Hematopoietic multipotent progenitor cell (in vitro differentiated cells): ENCODE measurements at regions not wholly inside any gene's neighbourhood (a gene's known extent, or its start where the extent isn't known, plus 50 kb on each side); places are given as distances from the start of the nearest gene placed in this dataset.

Experiments used
- DNase-seq, 3 donors: peaks; one replicate each; pipeline ENCODE4 v3.0.0-alpha.2; 2011 to 2015; ENCODE audit warnings: low read depth in 2 of 3, low spot score in 2 of 3

DNA sequence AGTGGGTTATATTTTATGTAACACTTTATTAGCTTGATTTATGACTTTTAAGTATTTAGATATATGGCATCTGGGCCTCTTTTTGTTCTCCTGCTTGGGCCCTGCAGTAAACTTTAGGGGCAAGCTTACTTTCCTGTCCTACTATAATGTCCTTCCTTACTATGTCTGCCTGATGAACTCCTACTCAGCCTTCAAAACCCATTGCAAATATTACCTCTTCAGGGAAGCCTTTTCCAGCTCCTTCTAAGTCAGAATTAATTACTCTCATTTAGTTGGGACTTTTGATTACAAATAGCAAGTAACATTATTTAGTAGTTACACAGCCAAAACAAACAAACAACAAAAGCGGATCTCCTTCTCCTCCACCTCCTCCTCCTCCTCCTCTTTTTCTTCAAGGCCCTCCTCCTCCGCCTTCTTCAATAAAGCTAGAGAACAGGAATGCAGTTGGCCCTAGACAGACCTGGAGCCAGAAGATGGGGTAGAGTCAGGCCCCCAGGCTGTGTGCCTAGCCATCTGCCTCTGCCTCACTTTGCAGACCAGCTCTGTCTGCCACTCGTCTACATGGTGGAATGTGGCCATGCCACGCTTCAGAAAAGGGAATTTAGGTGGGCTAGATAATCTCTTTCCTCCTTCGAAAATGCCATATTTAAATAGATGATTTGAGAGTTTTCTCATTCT is 301.2 kb downstream of the SP3 start:
- DNase-seq, result no peak

DNA sequence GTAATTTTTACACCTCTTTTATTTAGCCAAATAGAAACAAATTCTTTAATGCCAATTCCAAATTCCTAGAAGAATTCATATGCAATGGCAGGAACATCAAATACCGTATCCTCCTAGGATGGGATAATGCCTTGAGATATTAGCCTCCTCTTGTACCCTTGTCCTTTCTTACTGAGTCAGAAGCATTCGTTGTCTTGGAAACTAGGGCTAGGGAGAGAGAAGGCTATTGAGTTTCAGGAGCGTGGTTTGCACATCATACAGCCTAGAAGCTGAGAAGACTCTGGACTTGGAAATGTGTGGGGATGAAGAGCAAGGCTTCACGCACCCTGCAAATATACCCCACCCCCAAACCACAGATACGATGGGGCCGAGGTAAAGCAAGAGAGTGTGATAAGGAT is 300.7 kb downstream of the SP3 start:
- DNase-seq, result no peak

GRCh38 chr2:173666171-173666888 is 298.8 kb downstream of the SP3 start:
- DNase-seq, result no peak

DNA sequence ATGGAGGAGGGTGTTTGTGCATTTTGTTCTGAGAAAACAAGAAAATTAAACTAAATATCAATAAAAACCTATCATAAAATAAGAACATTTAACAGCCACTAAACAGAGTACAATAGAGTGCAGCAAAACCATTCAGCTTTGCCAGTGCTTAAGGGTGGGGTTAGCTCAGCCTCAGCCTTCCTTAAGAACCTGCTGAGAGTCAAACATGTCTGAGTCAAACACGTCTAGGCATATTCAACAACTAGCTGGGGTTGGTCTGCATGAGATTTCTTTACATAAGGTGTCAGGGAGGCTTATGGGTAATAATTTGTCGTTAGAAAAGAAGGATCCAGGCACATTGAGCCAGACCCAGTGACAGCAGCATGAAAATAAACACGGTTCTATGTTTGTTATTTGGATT is 298.2 kb downstream of the SP3 start:
- DNase-seq, result no peak

- DNase-seq, result no peak
Measured at GRCh38 chr2:173667415-173667814, 297.8 kb downstream of the SP3 start.

DNA sequence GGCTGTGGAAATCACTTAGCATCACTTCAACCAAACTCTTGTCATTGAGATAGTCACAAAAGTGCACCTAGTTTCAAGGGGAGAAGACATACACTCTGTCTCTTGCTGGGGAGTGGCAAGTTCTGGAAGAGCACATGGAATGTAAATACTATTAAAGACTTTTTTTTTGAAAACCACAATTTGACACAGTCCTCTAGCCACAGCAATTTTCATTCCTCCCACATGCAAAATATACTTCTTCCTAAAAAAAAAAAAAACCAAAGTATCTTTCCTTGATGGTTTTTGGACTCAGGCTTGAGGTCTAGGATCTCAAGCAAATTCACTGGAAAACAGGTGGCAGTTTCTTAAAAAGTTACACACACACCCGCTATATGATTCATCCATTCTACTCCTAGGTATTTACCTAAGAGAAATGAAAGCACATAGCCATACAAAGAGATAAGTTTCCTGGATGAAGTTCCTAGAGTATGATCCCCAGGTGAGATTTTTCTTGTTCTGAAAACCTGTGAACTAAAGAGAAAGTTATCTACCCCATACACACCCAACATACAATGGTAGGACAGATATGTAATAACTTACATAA is 295.8 kb downstream of the SP3 start:
- no peak for DNase-seq

DNA sequence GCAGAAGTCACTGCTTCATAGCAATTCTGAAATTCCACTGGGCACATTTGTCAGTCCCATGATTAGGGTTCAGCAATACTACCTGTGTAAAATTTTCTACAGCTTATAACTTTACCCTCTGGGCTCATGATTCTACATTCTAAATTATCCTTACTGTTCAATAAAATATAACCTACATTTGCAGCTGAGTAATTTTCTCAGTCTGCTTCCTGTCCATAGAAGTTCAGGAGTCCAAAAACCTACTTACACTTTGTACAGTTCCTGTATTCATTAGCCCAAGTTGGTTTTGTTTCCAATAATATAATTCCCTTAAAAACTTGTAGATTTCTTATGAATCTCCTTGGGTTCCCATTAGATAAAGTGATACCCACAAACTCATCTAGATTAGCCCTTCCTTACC is 295.3 kb downstream of the SP3 start:
- DNase-seq, result no peak

- no peak for DNase-seq
Measured at GRCh38 chr2:173672573-173673340, 292.4 kb downstream of the SP3 start.

GRCh38 chr2:173673640-173674039 is 291.5 kb downstream of the SP3 start:
- no peak for DNase-seq

- no peak for DNase-seq
Measured at GRCh38 chr2:173676647-173677046, 288.5 kb downstream of the SP3 start.

DNA sequence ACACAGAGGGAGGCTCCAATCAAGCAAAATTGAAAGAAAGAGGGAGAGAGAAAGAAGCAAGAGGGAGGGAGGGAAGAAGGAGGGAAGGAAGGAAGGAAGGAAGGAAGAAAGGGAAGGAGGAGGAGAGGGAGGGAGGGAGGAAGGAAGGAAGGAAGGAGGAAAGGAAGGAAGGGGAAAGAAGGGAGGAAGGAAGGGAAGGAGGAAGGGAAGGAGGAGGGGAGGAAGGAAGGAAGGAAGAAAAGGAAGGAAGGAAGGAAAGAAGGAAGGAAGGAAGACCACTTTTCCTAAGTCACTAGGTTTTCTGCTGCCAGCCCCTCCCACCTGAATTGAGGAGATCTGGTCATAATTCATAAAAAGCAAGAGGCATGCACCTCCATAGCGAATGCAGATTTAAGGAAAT is 287.0 kb downstream of the SP3 start:
- DNase-seq, result no peak

- DNase-seq, result no peak
Measured at GRCh38 chr2:173680574-173680973, 284.6 kb downstream of the SP3 start.

DNA sequence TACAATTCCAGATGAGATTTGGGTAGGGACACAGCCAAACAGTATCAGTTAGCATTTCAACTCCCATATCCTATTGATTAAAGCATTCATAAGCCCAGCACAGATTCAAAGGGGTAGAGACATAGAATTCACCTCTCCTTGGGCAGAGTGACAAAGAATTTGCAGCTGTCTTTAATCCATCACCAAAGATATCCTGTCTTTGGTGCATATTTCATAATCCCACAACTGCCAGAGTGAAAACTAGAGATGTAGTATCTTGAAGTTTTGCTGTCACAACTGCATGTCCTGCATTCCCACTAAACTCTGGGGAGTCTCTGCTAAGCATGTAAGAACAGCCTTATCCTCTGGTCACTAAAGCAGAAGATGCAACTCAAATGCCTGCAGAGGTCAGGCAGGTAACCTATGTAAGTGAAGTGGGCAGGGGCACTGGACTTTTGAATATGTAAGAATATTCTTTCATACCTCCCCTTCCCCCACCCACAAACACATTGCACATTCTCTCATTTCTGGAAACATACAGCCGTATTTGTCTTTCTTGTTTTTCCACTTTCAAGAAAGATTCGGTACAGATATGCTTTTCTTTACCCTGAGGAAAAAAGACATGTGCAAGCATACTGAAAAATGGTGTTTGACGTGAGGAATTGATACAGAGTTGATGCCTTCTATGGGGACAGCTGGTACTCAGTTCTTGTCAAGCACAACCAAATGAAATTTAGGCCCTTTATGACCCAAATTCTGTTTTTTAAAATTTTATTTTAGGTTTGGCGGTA is 283.1 kb downstream of the SP3 start:
- DNase-seq, result no peak

GRCh38 chr2:173684896-173685459 is 280.2 kb downstream of the SP3 start:
- no peak for DNase-seq

DNA sequence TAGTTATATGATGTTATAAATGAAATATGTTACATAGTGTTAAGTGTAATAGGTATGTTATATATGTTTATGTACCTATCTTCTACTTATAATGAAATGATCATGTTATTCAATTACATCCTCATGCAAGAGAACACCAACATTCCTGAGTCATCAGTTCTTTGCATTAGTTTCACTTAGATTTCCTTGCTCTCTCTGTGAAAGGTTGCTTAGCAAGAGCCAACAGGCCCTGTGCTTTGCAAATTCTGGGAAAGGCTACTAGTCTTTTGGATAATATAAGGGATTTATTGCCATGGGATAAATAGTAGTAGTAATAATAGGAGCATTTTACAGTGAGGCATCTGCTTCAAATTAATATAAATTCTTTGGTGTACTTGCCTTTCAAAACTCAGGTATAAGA is 274.8 kb downstream of the SP3 start:
- no peak for DNase-seq

GRCh38 chr2:173692068-173692467 is 273.1 kb downstream of the SP3 start:
- DNase-seq, result no peak

GRCh38 chr2:173693044-173693589 is 272.1 kb downstream of the SP3 start:
- DNase-seq, result no peak

- DNase-seq, result no peak
Measured at GRCh38 chr2:173696274-173696673, 268.9 kb downstream of the SP3 start.

DNA sequence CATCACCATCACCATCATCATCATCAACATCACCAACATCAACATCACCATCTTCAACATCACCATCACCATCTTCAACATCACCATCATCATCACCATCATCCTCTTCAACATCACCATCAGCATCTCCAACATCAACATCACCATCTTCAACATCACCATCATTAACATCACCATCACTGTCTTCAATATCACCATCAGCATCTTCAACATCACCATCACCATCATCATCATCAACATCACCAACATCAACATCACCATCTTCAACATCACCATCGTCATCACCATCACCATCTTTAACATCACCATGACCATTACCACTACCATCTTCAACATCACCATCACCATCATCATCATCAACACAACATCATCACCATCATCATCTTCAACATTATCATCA is 267.2 kb downstream of the SP3 start:
- no peak for DNase-seq

GRCh38 chr2:173705656-173706055 is 259.5 kb downstream of the SP3 start:
- DNase-seq, result no peak
